IMR-90 (cell line): ENCODE measurements at regions not wholly inside any gene's neighbourhood (a gene's known extent, or its start where the extent isn't known, plus 50 kb on each side); places are given as distances from the start of the nearest gene placed in this dataset.

Experiments used
- CEBPB ChIP-seq: IDR thresholded peaks from 2 replicates; pipeline ENCODE4 v1.6.1; 2012; ENCODE audit warnings: low read depth, low read length, improper control_type of control experiment
- CTCF ChIP-seq: conservative IDR thresholded peaks from 2 replicates; pipeline ENCODE4 v1.5.1; 2012; ENCODE audit warnings: mild to moderate bottlenecking, low read depth, low read length, improper control_type of control experiment
- MAZ ChIP-seq: IDR thresholded peaks from 2 replicates; pipeline ENCODE4 v1.6.1; 2012; ENCODE audit warnings: low read depth, mild to moderate bottlenecking, low read length, improper control_type of control experiment, moderate library complexity, borderline replicate concordance
- RCOR1 ChIP-seq: IDR thresholded peaks from 2 replicates; pipeline ENCODE4 v1.6.1; 2012; ENCODE audit warnings: mild to moderate bottlenecking, low read length, improper control_type of control experiment; ENCODE audit not compliant: insufficient replicate concordance
- USF2 ChIP-seq: fragments of 150-350 bp; IDR thresholded peaks from 2 replicates; pipeline ENCODE4 v1.6.1; 2017; ENCODE audit warnings: mild to moderate bottlenecking, antibody characterized with exemption, low read length, low read depth

- TF ChIP-seq USF2, result no peak
- no peak for TF ChIP-seq CEBPB
- TF ChIP-seq MAZ, result no peak
- TF ChIP-seq CTCF, result no peak
- TF ChIP-seq RCOR1, result no peak
These were observed 218.9 kb downstream of the AACS start for GRCh38 chr12:125284087-125284486.
